NB4 (cell line): ENCODE measurements at regions not wholly inside any gene's neighbourhood (a gene's known extent, or its start where the extent isn't known, plus 50 kb on each side); places are given as distances from the start of the nearest gene placed in this dataset.
"Not testable (repeated sequence)": the region's sequence is repeated elsewhere in the genome, so short reads cannot be mapped to it uniquely, and the experiment has no call there.

Experiments
- DNase-seq: peaks from one replicate; pipeline ENCODE4 v3.0.0; 2010; ENCODE audit warnings: low read depth
- H3K4me3 ChIP-seq: one replicate; pipeline ENCODE4 v1.5.1; 2011; ENCODE audit warnings: mild to moderate bottlenecking, low read depth, low read length, moderate library complexity
- MAX ChIP-seq: IDR thresholded peaks from 2 replicates; pipeline ENCODE4 v1.6.1; 2011; ENCODE audit warnings: low read depth, low read length
- MYC ChIP-seq: IDR thresholded peaks from 2 replicates; pipeline ENCODE4 v1.6.1; 2011; ENCODE audit warnings: low read depth, low read length
- POLR2A ChIP-seq: IDR thresholded peaks from 2 replicates; pipeline ENCODE4 v1.6.1; 2011; ENCODE audit warnings: mild to moderate bottlenecking; ENCODE audit not compliant: insufficient read length; ENCODE audit errors: extremely low read depth
- TF ChIP-seq, protein P1 (sequence below): IDR thresholded peaks from one replicate; pipeline ENCODE4 v1.5.1; 2012; ENCODE audit warnings: low read depth, low read length

GRCh38 chr6:149142924-149143429 is 174.5 kb upstream of the TAB2 start:
- no peak overlapping the region for H3K4me3 ChIP-seq
- no peak for TF ChIP-seq POLR2A
- TF ChIP-seq MAX: no peak
- no peak for TF ChIP-seq MYC
- TF ChIP-seq, protein P1, sequence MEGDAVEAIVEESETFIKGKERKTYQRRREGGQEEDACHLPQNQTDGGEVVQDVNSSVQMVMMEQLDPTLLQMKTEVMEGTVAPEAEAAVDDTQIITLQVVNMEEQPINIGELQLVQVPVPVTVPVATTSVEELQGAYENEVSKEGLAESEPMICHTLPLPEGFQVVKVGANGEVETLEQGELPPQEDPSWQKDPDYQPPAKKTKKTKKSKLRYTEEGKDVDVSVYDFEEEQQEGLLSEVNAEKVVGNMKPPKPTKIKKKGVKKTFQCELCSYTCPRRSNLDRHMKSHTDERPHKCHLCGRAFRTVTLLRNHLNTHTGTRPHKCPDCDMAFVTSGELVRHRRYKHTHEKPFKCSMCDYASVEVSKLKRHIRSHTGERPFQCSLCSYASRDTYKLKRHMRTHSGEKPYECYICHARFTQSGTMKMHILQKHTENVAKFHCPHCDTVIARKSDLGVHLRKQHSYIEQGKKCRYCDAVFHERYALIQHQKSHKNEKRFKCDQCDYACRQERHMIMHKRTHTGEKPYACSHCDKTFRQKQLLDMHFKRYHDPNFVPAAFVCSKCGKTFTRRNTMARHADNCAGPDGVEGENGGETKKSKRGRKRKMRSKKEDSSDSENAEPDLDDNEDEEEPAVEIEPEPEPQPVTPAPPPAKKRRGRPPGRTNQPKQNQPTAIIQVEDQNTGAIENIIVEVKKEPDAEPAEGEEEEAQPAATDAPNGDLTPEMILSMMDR: no peak
- no peak for DNase-seq

- not testable (repeated sequence) for H3K4me3 ChIP-seq, DNase-seq
These were observed 171.7 kb upstream of the TAB2 start for GRCh38 chr6:149145800-149146199.

GRCh38 chr6:149147195-149147594 is 170.3 kb upstream of the TAB2 start:
- TF ChIP-seq, protein P1: no peak
- no peak for TF ChIP-seq POLR2A
- TF ChIP-seq MYC: no peak
- no peak for TF ChIP-seq MAX
- DNase-seq: no peak
- H3K4me3 ChIP-seq: no peak overlapping the region

DNA sequence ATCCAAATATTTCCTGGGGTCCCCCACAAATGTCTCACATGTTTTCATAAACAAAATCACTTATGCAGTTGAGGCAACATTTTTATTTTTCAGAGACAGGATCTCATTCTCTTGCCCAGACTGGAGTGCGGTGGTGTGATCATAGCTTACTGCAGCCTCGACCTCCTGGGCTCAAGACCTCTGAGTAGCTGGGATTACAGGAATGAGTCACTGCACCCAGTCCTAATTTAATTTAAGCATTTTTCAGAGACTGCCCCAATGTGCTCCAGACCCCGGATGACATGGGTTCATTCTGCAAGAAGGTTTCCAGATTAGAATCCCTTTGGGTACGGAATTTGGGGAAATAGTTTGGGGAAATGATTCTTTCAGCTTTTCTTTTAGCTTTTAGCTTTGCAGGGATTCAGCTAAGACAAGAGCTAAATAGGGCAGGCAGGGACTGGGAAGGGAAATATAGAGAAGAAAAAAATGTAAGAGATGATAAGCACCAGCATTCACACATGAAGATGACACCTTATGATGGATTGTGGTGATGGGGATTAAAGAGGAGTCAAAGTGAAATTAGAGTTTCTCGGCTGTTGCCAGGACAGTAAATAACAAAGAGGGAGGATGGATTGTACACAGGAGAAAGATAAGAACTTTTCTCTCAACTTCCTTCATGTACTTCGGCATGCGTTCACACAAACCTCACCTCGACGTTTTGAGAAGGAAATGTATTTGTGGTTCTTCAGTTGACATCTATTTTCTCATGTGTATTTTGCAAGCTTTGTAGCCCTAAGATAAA is 169.4 kb upstream of the TAB2 start:
- H3K4me3 ChIP-seq: no peak overlapping the region
- DNase-seq: no peak
- TF ChIP-seq MAX: no peak
- TF ChIP-seq, protein P1: no peak
- TF ChIP-seq MYC: no peak
- TF ChIP-seq POLR2A: no peak

- H3K4me3 ChIP-seq: no peak overlapping the region
- TF ChIP-seq POLR2A (no peak), MYC (no peak)
- TF ChIP-seq, protein P1: no peak
- DNase-seq: no peak
These were observed 167.9 kb upstream of the TAB2 start for GRCh38 chr6:149149653-149150052.

GRCh38 chr6:149150301-149150700 is 167.2 kb upstream of the TAB2 start:
- H3K4me3 ChIP-seq: no peak overlapping the region
- no peak for DNase-seq
- TF ChIP-seq, protein P1: no peak
- TF ChIP-seq MAX (no peak), MYC (no peak), POLR2A (no peak)
